Kidney epithelial cell (primary cell): ENCODE measurements at regions not wholly inside any gene's neighbourhood (a gene's known extent, or its start where the extent isn't known, plus 50 kb on each side); places are given as distances from the start of the nearest gene placed in this dataset.

ENCODE experiments used
- DNase-seq: peaks from one replicate; pipeline ENCODE4 v3.0.0-alpha.2; 2010; ENCODE audit warnings: low read depth
- H3K27me3 ChIP-seq: 2 replicates; pipeline ENCODE4 v1.6.0; 2011; ENCODE audit warnings: low read length; ENCODE audit not compliant: control insufficient read depth, insufficient read depth
- H3K36me3 ChIP-seq: 2 replicates; pipeline ENCODE4 v1.5.1; 2011; ENCODE audit warnings: low read length; ENCODE audit not compliant: control insufficient read depth, insufficient read depth
- H3K4me3 ChIP-seq: 2 replicates; pipeline ENCODE4 v1.5.1; 2011; ENCODE audit warnings: low read depth, mild to moderate bottlenecking, control low read depth, low read length
- TF ChIP-seq, protein P1 (sequence below): IDR thresholded peaks from 2 replicates; pipeline ENCODE4 v1.5.1; 2011; ENCODE audit warnings: mild to moderate bottlenecking, moderate library complexity, low read length, control low read depth, inconsistent platforms; ENCODE audit not compliant: insufficient read depth, poor library complexity, severe bottlenecking

DNA sequence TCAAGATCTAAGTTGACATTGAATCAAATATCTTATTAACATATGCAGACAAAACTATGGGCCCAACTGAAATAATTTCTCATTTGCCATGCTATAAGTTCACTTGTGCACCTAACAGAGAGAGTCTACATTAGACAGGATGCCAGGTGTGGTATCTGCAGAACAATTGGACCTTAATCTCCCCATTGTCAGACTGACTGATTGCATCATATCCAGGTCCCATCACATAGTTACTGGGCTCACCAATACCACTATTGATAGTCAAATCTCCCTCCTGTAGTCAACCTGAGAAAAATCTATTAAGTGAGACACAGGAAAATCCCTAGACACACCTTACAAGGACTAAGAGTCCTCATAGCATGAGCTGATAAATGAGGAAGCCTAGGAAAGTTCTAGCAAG, 156.0 kb upstream of the FRG1 start:
- Histone ChIP-seq H3K4me3 (no peak overlapping the region), H3K27me3 (no peaks in the 10 kb centered on the region), H3K36me3 (no peaks in the 10 kb centered on the region)
- no peak for DNase-seq
- TF ChIP-seq, protein P1, sequence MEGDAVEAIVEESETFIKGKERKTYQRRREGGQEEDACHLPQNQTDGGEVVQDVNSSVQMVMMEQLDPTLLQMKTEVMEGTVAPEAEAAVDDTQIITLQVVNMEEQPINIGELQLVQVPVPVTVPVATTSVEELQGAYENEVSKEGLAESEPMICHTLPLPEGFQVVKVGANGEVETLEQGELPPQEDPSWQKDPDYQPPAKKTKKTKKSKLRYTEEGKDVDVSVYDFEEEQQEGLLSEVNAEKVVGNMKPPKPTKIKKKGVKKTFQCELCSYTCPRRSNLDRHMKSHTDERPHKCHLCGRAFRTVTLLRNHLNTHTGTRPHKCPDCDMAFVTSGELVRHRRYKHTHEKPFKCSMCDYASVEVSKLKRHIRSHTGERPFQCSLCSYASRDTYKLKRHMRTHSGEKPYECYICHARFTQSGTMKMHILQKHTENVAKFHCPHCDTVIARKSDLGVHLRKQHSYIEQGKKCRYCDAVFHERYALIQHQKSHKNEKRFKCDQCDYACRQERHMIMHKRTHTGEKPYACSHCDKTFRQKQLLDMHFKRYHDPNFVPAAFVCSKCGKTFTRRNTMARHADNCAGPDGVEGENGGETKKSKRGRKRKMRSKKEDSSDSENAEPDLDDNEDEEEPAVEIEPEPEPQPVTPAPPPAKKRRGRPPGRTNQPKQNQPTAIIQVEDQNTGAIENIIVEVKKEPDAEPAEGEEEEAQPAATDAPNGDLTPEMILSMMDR: no peak

DNA sequence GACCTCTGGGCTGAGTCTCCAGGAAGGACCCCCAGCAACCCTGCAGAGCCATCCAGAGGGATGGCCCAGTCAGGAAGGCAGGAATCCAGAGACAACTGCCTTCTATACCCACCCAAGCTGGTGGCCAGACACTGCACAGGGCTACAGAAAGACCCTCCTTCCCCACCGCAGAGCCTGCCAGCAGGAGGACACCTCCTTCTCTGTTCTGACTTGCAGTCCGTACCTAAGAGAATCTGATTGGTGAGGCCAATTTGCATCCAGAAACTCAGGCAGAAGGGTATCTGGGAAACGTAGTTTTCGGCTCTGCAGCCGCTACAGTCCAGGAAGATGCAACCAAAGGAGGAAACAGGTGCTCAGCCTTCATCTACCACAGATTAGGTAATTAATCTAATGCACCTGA, 155.4 kb upstream of the FRG1 start:
- no peaks in the 10 kb centered on the region for H3K27me3 ChIP-seq
- H3K36me3 ChIP-seq: no peaks in the 10 kb centered on the region
- no peak overlapping the region for H3K4me3 ChIP-seq
- TF ChIP-seq, protein P1: no peak
- no peak for DNase-seq

DNA sequence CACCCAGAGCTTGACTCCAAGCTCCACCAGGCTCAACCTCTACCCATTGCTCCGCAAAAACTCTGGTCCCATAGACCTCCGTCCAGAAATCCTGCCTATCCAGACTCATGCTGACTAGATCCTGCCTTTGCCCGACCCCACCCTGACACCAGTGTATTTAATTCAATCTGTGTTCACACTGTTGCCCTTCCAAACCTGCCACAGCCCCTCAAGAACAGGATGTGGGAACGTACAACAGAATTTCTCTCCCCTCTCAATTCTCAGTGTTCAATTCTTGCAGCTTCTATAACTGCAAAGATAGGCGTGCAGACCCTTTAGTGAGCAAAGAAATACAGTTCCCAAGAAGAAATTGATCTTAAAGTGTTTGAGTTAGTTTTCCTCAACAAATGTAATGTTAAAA, 154.2 kb upstream of the FRG1 start:
- TF ChIP-seq, protein P1: no peak
- no peak overlapping the region for H3K4me3 ChIP-seq
- DNase-seq: no peak

DNA sequence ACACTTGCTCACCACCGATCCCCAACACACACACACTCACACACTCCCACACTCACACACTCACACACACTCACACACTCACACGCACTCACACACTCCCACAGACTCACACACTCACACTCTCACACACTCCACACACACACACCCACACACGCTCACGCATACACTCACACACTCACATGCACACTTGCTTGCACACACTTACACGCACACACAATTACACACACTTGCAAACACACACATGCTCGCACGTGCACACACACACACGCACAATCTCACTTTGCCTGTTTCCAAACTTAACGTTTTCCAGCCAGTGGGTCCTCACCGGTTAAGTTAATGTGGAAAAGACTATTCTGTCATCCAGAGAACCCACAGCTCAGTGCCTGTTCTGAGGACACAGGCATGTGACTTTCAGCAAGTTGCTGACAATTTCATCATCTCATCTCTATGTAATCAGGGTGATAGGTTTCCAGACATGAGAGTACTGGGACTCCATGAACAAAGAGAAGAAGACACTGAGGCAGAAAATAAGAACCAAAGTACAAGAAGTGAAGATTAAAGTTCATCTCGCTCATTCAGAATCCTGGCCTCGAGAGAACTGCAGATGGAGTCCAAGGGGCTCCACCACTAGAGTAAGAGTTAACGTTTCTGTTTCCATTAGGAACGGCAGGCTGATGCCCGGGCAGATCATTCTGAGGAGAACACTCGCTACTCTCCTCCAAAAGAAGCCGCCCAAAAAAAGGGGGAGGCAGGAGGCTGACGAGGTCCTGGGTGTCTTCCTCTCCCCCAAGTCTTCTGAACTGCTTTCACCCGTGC, 153.2 kb upstream of the FRG1 start:
- no peak for DNase-seq
- Histone ChIP-seq H3K36me3 (no peaks in the 10 kb centered on the region), H3K4me3 (no peak overlapping the region), H3K27me3 (no peaks in the 10 kb centered on the region)
- TF ChIP-seq, protein P1: no peak

More for the DNA sequence above, 154.2 kb upstream of the FRG1 start:
- no peaks in the 10 kb centered on the region for H3K27me3 ChIP-seq
- no peaks in the 10 kb centered on the region for H3K36me3 ChIP-seq

DNA sequence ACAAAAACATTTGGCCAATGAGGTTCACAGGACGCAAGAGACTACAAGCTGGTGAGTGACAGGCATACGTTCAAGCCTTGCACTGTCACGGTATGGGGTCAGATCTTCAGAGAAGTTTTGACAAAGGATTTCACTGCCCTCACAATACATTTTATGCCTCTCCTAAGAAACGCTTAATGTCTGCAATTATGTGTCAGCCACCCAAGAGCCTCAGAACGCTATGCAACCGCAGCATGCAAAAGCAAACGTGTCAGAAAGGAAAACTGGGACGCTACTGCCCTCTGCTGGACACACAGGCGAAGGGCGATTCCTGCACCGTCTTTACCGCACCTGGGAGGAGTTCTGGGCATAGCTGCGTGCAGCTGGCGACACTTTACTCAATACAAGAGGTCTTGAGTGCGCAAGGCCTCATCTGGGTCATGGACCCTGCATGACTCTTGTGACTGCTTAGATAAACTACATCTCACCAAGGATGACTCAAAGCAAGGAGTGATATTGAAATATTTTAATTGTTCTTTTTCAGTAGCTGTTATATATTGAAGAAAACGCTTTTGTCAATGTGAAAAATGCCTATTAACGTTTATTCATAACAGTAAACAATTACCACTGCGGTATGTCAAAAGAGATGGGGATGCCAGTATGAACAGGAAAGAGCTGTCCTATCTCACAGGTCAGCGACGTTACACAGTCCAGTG, 147.6 kb upstream of the FRG1 start:
- Histone ChIP-seq H3K4me3 (no peak overlapping the region), H3K27me3 (no peaks in the 10 kb centered on the region), H3K36me3 (no peaks in the 10 kb centered on the region)
- peak; percentile 32 for DNase-seq
- TF ChIP-seq, protein P1: peak; percentile 93

DNA sequence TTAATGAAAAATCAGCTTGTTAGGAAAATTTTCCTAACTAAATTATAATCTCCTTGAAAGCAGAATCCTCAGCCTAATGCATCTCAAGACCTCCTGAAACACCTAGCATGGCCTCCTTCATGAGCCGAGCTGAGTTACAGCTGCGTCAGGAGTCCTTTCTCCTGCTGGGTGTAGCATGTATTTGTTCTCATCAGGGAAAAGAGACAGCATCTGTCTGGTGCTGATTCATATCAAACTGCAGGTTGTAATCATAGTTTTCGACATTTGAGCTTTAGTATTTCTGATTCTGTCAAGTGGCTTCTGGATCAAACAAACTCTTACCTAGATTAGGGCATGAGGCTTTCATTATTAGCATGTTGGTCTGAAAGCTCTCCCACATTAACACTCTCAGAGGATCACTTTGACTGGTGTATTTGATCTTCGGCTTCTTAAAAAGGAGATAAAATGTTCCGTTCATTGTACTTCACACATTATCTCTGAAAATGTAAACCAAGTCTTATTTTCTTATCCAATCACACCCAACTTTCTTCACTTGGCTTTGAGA, 140.1 kb upstream of the FRG1 start:
- H3K27me3 ChIP-seq: no peaks in the 10 kb centered on the region
- H3K36me3 ChIP-seq: no peaks in the 10 kb centered on the region
- H3K4me3 ChIP-seq: no peak overlapping the region
- no peak for DNase-seq
- TF ChIP-seq, protein P1: no peak
